ENCODE measurements at regions not wholly inside any gene's neighbourhood (a gene's known extent, or its start where the extent isn't known, plus 50 kb on each side); places are given as distances from the start of the nearest gene placed in this dataset.

DNA sequence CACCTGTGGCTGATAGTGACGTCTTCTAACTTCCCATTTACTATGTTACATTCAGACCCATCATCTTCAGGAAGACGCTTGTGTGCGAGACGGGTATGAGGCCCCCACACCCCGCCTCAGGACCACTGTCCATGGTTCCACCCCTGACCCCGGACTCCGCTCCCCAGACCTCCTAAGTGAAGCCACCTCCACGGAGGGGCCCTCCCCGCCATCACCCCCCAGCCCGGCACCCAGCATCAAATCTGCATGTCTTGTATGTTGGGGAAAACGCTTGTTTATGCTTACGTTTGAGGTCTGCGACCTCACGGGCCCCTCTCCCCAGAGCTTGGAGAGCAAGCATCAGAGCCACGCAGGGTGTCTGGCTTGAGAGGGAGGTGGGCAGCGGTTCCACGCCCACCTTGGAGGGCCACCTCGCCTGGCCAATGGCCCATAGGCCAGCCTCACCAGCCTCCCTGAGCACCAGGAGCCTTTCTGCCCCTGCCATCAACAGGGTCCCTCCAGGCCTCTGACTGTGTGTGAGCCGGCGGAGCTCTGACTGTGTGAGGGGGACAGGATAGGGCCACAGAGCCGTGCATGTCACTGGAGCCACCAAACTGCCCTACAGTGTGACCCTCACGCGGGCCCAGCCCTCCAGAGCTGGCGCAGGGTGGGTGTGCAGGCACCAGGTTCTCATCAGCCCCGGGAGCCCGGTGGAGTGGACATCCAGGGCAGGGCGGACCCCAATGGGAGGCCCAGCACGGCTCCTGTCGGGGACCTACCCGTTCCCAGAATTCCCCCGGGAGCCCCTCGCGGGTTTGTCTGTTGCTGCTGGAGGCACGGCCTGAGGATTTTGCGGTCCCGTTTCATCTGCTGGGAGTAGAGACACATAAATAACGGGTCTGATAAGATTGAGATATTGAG is 88.4 kb upstream of the NKX1-1 start:
- peaks cover 0 to 19% of the 10 kb centered on the region in 2 donors for H3K27me3 ChIP-seq
- intact Hi-C loops (cut with DNase I; ENCODE audit: low total_unique reads) = no loop called here
- H3K4me1 ChIP-seq = no peaks in the 10 kb centered on the region
- H3K4me3 ChIP-seq = no peak overlapping the region
- no peaks in the 10 kb centered on the region for H3K36me3 ChIP-seq
- DNase-seq = no peak
- H3K9me3 ChIP-seq = no peaks in the 10 kb centered on the region
- TF ChIP-seq, protein P1, sequence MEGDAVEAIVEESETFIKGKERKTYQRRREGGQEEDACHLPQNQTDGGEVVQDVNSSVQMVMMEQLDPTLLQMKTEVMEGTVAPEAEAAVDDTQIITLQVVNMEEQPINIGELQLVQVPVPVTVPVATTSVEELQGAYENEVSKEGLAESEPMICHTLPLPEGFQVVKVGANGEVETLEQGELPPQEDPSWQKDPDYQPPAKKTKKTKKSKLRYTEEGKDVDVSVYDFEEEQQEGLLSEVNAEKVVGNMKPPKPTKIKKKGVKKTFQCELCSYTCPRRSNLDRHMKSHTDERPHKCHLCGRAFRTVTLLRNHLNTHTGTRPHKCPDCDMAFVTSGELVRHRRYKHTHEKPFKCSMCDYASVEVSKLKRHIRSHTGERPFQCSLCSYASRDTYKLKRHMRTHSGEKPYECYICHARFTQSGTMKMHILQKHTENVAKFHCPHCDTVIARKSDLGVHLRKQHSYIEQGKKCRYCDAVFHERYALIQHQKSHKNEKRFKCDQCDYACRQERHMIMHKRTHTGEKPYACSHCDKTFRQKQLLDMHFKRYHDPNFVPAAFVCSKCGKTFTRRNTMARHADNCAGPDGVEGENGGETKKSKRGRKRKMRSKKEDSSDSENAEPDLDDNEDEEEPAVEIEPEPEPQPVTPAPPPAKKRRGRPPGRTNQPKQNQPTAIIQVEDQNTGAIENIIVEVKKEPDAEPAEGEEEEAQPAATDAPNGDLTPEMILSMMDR (IDR thresholded peaks at IDR 0.05) = no peak
- no peak for TF ChIP-seq POLR2A (IDR thresholded peaks at IDR 0.05)
- no peak overlapping the region for H3K27ac ChIP-seq

DNA sequence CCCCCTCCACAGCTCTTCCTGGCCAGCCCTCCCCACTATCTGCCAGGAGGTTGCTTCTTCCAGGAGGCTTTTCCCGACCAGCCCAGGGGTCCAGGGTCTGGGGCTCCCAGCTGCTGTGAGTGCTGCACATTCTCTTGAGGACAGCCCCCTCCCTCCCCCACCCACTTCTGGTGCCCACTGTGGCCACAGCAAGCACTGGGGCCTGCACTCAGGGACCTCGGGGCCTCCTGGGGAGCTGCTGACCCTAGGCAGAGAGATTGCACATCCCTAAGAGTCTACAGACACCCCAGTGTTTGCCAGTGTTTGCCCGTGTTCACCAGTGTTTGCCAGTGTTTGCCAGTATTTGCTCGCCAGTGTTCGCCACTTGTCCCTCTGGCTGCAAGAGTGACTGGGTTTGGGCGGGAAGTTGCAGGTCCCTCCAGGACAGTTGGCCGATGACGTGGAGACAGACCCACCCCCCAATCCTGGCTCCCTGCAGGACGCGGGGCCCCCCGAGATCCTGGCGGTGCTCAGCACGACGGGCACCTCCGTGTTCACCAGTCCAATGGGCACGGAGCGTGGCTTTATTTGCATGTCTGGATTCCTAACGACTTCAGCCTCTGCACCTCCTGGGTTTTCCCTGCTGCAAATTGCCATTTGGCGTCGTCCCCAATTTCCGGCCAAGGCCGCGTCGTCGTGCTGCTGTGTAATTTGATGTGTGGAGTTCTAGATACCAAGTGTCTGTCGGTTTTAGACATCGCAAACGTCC is 87.5 kb upstream of the NKX1-1 start:
- no peak for DNase-seq
- H3K4me3 ChIP-seq = no peak overlapping the region
- no peaks in the 10 kb centered on the region for H3K36me3 ChIP-seq
- intact Hi-C loops (cut with DNase I; ENCODE audit: low total_unique reads) = no loop called here
- peaks cover 0 to 23% of the 10 kb centered on the region in 2 donors for H3K27me3 ChIP-seq
- H3K4me1 ChIP-seq = no peaks in the 10 kb centered on the region
- no peaks in the 10 kb centered on the region for H3K9me3 ChIP-seq
- H3K27ac ChIP-seq = no peak overlapping the region
- TF ChIP-seq, protein P1 (IDR thresholded peaks at IDR 0.05) = no peak
- no peak for TF ChIP-seq POLR2A (IDR thresholded peaks at IDR 0.05)

DNA sequence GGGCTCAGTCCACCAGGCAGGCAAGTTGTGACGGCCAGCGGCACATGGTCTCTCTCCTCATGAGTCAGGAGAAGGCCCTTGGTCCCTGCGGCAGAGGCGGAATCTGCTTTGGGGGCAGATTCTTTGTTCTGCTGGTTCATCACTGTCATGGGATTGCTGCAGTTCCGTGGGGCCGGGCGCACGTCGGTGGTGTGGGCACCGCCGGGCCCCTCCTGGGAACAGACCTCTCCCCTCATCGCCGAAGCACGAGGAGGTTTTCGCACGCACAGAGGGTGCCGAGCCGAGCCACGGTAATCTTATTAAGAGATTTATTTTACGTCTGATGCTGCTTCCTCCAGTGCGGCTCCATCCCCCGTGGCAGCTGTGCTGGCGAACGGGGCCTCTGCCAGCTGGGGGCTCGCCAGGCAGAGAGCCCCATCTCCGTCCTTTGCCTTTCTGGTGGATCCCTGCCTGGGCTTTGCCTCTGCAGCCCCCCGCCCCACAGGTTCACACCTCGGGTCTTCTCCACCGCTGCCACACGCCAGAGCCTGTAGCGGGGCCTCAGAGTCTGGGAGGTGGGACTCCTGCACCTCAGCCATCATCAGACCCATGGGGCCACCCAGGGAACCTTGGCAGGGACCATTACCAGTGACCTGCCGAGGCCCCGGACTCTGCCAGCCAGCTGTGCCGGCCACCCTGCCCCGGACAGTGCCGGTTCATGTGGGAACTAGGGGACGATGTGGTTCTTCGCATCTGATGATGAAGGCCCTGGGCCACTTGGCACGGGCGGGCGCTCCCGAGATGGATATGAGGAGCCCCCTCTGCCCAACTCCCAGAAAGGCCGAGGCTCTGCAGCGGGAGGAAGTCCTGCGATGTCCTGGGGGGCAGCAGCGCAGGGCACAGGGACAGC is 86.7 kb upstream of the NKX1-1 start:
- intact Hi-C loops (cut with DNase I; ENCODE audit: low total_unique reads) = no loop called here
- H3K27ac ChIP-seq = no peak overlapping the region
- H3K27me3 ChIP-seq = peaks cover 0 to 23% of the 10 kb centered on the region in 2 donors
- no peak overlapping the region for H3K4me3 ChIP-seq
- no peaks in the 10 kb centered on the region for H3K9me3 ChIP-seq
- no peaks in the 10 kb centered on the region for H3K36me3 ChIP-seq
- no peak for DNase-seq
- TF ChIP-seq, protein P1 (IDR thresholded peaks at IDR 0.05) = no peak
- no peak for TF ChIP-seq POLR2A (IDR thresholded peaks at IDR 0.05)
- no peaks in the 10 kb centered on the region for H3K4me1 ChIP-seq

DNA sequence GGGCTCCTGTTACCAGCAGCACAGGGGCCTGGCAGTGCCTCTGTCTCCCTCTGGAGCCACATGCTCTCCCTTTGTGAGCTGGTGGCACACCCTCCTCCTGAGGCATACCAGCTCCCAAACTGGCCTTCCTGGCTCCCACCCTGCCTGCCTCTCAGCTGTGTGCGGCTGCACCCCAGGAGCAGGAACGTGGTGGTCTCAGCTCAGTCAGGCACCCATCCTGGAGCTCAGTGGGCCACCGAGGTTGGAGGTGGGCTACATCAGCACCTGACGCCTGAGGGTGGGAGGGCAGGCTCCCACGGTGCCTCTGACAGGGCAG is 85.9 kb upstream of the NKX1-1 start:
- intact Hi-C loops (cut with DNase I; ENCODE audit: low total_unique reads) = no loop called here
- Histone ChIP-seq H3K27ac (no peak overlapping the region), H3K27me3 (peaks cover 0 to 23% of the 10 kb centered on the region in 2 donors), H3K4me1 (no peaks in the 10 kb centered on the region), H3K9me3 (no peaks in the 10 kb centered on the region), H3K4me3 (no peak overlapping the region), H3K36me3 (no peaks in the 10 kb centered on the region)
- no peak for TF ChIP-seq POLR2A (IDR thresholded peaks at IDR 0.05)
- TF ChIP-seq, protein P1 (IDR thresholded peaks at IDR 0.05) = no peak
- DNase-seq = no peak

All from uterus (tissue), 3 donors.